Hepatic stellate cell (primary cell): ENCODE measurements at regions not wholly inside any gene's neighbourhood (a gene's known extent, or its start where the extent isn't known, plus 50 kb on each side); places are given as distances from the start of the nearest gene placed in this dataset.
"Not testable (repeated sequence)": the region's sequence is repeated elsewhere in the genome, so short reads cannot be mapped to it uniquely, and the experiment has no call there.

Source experiments
- DNase-seq: peaks from one replicate; pipeline ENCODE4 v3.0.0; 2011; ENCODE audit warnings: low spot score

DNA sequence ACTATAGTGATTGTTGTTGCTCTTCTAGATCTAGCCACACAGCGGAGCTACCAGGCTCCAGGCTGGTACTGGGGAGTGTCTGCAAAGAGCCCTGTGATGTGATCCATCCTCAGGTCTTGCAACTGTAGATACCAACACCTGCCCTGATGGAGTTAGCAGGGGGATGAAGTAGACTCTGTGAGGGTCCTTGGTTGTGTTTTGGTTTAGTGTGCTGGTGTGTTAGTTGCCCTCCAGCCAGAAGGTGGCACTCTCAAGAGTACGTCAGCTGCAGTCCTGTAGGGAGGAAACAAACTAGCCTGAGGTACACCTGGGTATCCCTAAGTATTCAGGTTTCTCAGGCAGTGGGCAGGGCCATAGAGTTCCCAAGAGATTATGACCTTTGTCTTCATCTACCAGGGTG is 81.2 kb upstream of the TMPRSS2 start:
- DNase-seq, result no peak

DNA sequence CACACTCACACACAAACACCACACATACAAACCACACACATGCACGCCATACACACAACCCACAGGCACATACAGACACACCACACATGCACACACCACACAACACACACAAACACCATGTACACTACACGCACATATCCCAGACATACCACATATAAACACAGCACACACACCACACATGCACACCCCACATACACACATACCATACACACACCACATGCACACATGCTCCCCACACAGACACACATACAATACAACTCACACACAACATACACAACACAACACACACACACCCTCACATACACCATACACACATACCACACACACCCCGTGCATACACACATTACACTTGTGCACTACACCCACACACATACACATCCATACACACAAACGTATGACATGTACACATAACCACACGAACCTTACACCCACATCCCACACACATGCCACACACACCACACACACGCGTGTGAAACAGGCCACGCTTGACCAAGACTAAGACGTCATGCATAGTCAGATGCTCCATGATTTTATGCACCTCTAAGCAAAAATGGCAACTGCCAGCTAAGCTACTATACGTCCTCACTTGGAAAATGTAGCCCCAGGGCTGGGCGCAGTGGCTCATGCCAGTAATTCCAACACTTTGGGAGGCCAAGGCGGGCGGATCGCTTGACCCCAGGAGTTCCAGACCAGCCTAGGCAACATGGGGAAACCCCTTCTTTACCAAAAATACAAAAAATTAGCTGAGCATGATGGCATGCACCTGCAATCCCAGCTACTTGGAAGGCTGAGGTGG is 77.4 kb upstream of the TMPRSS2 start:
- DNase-seq, result no peak

DNA sequence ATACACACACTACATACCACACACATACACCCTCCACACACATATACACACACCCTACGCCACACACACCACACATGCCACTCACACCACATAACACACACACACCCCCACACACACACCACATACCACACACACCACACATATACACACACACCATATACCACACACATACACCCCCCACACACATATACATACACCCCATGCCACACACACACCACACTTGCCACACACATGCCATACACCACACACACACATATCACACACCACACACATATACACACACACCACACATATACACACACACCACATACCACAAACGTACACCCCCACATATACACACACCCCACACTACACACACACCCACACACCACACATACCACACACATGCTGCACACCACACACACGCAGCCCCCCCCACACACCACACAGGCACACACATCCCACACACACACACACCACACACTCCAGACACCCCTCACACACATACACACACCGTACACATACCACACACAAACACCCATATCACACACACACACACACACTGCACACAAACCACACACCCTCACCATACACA is 76.7 kb upstream of the TMPRSS2 start:
- DNase-seq, result no peak

DNA sequence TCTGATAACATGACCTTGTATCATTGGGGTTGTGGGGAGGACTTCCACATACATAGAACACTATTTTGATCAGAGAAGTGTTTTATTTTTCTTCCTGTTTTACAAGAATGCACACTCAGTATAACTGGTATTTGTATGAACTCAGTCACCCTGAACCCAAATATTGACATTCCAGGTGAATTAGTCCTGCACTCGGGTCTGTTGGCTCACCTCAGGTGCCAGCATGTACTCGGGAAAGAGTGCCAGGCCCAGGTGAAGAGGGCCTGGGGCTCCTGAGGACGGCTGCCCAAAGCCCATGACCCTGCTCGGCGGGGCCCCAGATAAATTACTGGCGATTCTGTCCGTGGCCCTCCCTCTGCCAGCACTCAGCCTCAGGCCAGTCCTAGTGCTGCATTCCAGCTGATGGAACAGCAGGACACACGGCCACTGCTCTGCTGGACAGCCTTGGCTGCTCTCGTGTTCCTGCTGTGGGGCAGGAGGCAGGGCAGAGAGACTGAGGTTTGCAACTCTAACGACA is 75.4 kb upstream of the TMPRSS2 start:
- DNase-seq, result no peak

DNA sequence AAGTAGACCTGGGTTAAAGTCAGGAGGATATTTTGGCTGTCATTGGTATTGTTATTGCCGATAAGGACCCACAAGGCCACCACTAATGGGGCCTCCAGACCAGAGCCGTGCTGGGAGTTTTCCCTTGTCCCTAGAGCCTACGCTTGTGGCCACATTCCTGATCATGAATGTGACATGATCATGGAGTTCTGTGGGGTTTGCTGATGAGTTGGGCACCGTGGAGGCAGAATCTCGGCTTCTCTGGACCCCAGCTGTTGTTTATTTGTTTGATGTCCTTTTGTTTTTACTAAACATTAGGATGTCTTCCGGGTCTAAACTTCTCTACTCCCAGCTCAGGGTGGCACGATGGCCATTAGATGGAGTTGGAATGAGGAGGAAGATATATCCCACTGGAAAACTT is 74.9 kb upstream of the TMPRSS2 start:
- no peak for DNase-seq

DNA sequence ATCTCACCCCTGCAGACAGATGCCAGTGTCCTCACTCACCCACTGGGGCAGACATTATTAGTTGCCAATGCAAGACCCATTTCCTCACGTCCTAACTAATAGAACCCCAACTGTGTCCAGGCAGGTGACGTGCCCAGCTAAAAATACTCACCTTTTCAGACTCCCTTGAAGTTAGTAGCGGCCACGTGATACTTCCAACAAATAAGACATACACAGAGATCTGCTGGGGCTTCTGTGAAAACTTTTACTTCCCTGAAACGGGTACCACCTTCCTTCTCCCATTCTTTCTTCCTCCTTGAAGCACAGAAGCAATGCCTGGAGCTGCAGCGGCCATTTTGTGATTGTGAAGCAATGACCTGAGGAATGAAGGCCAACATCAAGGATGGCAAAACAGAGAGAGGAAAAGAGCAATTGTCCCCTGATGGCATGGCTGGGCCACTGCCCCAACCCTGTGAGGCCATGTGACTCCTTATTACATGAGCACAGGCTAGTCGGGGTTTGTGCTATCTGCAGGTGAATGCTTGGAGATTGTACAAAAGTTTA is 74.4 kb upstream of the TMPRSS2 start:
- no peak for DNase-seq

DNA sequence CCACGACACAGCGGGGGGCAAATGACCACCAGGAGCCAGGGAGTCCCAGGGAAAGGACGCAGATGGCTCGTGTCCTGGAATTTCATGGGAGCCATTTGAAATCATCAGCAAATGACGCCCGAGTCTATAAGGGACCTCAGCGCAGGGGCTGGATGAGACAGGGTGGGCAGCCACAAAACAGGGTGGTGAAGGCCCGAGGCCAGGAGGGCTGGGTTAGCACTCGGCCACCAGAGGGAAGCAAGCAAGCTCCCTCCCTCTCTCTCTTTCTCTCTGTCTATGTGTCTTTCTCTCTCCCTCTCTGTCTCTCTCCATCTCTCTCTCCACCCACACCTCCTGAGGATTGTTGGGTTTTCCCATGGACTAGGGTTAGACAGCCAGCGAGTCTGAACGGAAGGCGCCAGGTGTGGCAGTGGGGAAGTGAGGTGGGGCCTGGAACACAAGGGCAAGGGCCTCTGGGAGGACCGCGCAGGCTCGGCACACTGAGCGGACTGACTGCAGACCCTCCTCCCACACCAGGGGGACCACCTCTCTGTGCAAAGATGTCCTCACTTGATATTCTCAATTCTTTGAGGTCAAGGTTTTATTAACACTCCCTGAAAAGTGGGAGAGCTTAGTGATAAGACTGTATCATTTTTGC is 73.8 kb upstream of the TMPRSS2 start:
- DNase-seq, result no peak

DNA sequence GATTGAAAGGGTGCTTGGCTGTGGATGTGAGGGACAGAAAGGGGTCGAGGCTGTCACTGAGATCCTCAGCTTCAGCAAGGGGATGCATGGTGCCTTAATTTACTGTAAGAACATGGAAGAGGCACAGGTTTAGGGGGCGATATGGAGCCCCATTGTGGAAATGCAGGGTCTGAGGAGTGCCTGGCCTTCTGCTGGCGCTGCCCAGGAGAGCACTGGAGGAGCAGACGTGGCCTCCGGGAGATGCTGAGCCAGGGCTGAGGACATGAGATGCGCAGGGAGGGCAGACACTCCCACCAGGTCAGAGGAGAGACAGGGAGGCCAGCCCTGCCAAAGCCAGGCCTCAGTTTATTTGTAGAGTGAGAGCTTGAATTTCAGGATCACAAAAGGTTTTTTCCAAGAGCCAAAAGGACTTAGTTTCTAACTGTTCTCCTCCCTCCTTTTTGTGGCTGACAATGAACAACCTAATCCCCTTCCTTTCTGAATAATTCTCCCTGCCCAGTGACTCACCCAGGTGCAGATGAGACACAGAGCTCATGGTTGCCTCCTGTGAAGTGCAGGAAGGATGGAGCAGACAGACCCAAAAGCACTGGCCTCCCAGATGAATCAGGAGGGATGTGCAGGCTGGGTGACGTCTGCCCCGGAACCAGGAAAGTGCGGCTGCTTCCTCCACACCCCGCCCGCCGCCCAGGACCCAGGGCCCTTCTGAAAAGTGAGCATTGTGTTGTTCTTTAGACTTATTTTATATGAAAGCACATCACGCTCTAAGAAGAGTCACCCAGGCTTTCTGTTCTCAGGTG is 73.0 kb upstream of the TMPRSS2 start:
- DNase-seq, result no peak

DNA sequence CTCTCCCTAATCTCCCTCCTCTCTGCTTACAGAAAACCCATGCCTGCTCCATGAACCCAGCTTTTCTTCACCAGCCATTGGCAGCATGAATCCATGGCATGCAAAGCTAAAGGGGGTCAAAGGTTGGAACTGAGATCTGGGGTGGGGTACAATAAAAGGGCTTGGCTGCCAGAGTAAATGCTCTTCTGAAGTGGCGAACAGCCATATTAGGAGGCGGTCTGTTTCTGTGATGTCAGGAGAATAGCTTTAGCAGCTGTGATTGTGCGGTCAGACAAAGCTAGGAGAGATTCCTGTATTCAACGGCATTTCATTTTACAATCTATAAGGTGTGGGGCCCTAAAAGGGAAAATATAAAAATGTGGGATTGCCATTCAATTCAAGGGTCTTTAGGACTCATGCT is 71.7 kb upstream of the TMPRSS2 start:
- DNase-seq, result no peak

DNA sequence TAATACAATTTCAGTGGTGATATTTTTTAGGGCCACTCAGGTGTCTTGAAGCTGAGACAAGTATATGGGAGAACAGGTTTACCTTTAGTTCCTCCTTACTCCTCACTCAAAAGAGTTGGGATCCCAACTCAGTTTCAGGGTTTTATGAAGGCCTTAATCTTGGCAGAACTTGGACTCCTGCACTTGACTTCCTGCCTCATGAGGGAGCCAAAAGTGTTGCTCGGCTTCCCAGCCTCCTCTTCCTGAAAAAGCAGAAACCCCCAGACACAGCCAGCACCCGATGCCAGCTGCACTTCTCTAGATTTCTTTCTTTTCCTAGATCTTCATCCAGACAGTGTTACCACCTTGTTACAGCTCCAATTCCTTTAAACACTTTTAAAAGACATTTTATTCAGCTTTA is 70.8 kb upstream of the TMPRSS2 start:
- DNase-seq, result no peak

DNA sequence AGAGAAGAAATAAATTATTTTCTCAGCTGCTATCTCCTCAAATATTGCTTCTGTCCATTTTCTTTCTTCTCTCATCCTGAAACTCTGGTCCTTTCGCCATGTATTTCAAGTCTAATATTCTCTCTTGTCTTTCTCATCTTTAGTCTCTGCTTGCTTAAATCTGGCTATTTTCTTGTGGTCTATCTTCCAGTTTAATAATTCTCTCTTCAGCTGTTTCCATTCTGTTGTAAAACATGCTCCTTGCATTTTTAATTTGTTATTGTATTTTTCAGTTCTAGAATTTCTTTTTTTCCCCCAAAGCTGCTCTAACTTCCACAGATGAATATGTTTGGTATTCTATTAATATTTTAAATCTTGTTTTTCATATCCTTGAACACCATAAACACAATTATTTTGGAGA is 70.1 kb upstream of the TMPRSS2 start:
- DNase-seq, result no peak

DNA sequence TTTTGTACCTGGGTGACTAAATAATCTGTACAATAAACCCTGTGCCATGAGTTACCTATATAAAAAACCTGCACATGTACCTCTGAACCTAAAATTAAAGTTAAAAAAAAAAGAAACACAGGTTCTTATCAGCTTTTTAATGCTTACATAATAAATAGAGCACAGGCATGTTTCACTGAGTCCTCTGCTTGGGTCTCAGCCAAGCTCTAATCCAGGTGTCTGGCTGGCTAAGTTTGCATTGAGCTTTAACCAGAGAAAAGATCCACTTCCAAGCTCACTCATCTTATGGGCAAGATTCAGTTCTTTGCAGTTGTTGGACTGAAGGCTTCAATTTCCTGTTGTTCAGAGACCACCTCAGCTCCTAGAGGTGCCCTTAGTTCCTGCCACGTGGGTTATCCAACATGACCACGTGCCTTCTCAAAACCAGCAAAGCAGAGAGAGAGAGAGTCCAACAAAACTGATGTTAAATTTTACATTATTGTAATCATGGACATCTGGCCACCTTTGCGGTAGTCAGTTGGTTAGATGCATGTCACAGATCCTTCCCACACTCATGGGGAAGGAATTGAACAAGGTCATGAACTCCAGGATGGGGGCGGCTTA is 68.2 kb upstream of the TMPRSS2 start:
- no peak for DNase-seq

DNA sequence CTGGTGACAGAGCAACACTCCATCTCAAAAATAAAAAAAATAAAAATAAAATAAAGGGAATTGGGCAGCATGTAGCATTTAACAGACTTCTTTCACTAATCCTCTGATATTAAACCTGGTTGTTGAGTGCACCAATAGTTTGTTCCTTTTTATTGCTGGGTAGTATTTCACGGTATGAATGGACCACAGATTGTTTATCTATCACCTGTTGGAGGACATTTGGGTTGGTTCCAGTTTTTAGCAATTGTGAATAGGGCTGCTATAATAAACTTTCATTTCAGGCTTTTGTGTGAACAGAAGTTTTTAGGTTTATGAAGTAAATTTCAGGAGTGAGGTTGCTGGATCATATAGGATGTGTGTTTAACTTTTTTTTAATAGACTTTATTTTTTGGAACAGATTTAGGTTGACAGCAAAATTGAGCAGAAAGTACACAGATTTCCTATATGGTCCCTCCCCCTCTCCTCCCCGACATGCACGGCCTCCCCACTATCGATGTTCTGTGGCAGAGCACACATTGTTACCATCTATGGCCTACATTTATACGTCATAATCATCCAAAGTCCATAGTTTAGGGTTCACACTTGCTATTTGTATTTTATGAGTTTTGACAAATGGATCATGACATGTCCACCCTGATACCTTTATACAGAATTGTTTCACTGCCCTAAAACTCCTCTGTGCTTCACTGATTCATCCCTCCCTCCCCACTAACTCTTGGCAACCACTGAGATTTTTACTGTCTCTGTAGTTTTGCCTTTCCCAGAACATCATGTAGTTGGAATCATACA is 66.1 kb upstream of the TMPRSS2 start:
- DNase-seq, result no peak

DNA sequence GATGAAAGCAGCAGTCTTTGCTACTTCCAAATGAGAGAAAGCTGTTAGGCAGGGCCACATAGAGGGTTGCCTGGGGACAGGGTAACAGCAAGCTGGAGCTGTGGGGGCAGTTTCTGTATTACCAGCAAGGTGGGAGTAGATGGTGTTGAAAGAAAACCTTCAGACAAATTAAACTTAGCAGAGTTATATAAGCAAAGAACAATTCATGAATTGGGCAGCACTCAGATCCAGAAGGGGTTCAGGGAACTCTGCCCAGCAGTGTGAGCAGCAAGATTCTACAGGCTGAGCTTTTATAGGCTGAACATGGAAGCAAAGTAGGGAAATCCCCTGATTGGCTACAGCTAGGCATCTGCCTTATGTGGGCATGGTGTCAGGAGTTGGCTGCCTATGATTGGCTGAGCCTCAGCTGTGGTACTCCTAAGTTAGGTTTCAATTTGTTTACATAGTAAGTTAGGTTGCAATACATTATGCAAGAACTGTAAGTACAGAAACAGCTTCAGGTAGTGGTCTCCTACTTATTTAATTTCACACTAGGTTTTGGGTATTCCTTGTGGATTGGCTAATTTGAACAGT is 64.1 kb upstream of the TMPRSS2 start:
- DNase-seq, result no peak

DNA sequence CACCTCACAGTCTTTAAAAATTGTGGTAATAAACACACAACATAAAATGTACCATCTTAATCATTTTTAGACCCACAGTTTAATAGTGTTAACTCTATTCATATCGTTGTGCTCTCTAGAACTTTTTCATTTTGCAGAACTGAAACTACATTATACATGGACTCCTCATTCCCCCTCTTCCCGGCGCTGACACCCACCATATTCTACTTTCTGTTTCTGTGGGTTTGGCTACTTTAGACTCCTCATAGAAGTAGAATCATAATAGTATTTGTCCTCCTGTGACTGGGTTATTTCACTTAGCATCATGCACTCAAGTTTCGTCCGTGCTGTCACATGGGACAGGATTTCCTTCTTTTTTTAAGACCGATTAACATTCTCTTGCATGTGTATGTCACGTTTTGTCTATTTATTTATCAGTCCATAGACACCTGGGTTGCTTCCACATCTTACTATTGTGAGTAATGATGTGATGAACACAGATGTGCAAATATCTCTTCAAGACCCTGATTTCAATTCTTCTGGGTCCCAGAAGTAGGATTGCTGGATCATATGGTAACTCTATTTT is 62.9 kb upstream of the TMPRSS2 start:
- no peak for DNase-seq

DNA sequence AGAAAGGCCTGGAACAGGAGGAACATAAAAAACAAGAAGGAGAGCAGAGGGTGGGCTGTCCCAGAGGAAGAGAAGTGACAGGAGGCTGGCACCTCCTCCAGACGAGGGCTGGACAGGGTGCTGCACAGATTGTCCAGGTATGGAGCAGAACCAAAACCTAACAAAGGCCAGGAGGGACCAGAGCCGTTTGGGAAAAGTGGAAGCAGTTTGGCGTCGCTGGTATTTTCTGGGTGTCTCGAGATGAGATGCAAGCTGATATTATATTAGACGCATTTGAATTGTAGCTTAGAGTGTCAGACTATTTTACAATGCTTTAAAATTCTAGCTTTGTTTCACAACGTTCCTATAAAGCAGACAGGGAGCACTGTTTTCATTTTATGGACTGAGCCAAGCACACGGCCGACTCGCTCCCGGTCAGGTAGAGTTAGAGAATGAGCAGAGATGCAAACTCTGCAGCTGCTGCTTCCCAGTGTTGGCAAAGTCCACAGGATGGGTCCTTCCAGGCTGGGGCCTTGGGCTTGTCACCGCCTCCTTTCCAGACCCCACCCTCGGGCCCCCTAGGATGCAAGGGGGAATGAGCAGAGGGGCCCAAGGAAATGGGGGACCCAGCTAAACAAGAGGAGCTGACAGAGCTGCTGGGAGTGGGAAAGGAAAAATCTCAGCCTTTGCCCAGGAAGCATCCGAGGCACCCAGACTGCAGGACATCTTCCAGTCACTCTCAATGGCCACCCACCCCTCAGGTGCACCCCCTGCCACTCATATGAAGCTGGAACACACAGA is 60.8 kb upstream of the TMPRSS2 start:
- no peak for DNase-seq

DNA sequence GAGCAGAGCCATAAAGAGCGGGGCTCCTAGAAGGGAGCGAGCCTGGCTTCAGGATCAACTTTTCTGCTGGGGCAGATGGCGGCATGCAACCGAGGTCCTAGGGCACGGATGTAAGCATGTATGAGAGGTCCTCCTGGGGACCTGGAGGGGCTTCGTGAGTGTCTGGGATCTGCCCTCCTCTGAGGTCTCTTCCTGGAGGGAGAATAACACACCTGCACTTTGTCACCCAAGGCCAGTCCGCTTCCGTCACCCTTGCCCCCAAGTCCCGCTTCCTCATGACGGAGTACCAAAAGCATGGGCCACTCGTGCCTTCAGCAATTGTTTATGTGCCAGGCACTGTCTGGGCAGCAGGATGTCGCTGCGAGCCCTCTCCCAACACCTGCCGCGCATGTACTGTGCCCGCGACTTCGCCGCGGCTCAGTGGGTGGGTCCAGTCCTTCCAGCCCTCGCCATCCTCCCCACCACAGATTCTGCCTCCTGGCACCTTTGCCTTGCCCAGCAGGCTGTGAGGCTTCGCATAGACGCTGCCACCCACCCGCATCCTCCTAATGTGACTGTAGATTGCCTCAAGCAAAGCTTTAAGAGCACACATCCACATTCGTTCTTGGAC is 60.0 kb upstream of the TMPRSS2 start:
- no peak for DNase-seq

DNA sequence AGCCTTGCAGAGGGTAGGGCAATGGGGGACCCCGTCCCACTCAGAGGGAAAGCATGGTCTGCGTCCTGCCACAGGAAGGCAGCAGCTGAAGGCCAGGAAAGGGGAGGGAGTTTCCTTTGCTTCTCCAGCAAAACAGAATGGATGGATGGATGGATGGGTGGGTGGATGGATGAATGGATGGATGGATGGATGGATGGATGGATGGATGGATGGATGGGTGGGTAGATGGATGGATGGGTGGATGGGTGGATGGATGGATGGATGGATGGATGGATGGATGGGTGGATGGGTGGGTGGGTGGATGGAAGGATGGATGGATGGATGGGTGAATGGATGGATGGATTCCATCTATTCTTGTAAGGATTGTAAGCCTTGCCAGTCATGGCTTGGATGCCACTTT is 59.3 kb upstream of the TMPRSS2 start:
- DNase-seq, result not testable (repeated sequence)

DNA sequence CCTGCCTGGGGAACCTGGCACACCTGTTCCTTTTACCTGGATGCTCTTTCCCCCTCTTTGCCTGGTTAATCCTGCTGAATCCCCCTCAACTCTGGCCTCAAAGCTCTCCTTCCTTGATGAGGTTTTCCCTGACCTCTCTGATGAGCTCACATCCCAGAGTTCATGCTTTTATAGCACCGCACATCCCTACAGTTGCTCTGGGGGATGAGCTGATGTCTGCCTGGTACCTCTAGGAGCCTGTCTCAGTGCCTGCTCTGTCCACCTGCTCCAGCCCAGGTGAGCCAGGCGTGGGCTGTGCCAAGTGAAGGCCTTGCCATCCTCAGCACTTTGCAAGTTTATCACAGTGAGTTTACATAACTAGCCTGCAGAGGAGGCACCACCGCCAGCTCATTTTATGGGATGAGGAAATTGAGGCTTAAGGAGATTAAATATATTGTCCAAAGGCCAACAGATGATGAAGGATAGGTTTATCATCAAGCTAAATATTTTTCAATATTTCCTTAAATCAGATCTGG is 58.6 kb upstream of the TMPRSS2 start:
- no peak for DNase-seq
